HG02938 (cell line): ENCODE measurements at regions not wholly inside any gene's neighbourhood (a gene's known extent, or its start where the extent isn't known, plus 50 kb on each side); places are given as distances from the start of the nearest gene placed in this dataset.

Experiments used
- ATAC-seq: cut with Tn5 transposase; IDR thresholded peaks from one replicate; pipeline ENCODE4 v1.9.1; 2021; ENCODE audit warnings: mild to moderate bottlenecking, moderate library complexity; ENCODE audit not compliant: unreplicated experiment

GRCh38 chr2:15803543-15804245, 136.7 kb upstream of the MYCN start:
- ATAC-seq: no peak

GRCh38 chr2:15804246-15804619, 136.1 kb upstream of the MYCN start:
- ATAC-seq: no peak

- no peak for ATAC-seq
Measured at GRCh38 chr2:15804691-15805090, 135.7 kb upstream of the MYCN start.

GRCh38 chr2:15805206-15805605, 135.1 kb upstream of the MYCN start:
- no peak for ATAC-seq

GRCh38 chr2:15805772-15806171, 134.6 kb upstream of the MYCN start:
- ATAC-seq: no peak

- ATAC-seq: no peak
Measured at GRCh38 chr2:15806801-15807417, 133.4 kb upstream of the MYCN start.

- ATAC-seq: no peak
Measured at GRCh38 chr2:15807418-15808203, 132.7 kb upstream of the MYCN start.

GRCh38 chr2:15808204-15808910, 132.0 kb upstream of the MYCN start:
- no peak for ATAC-seq

GRCh38 chr2:15808944-15809343, 131.4 kb upstream of the MYCN start:
- ATAC-seq: no peak

GRCh38 chr2:15809404-15809803, 130.9 kb upstream of the MYCN start:
- ATAC-seq: no peak

GRCh38 chr2:15810477-15811150, 129.7 kb upstream of the MYCN start:
- ATAC-seq: no peak

- no peak for ATAC-seq
Measured at GRCh38 chr2:15811367-15811766, 129.0 kb upstream of the MYCN start.

GRCh38 chr2:15812187-15812780, 128.1 kb upstream of the MYCN start:
- no peak for ATAC-seq

GRCh38 chr2:15813481-15814266, 126.7 kb upstream of the MYCN start:
- no peak for ATAC-seq

GRCh38 chr2:15814403-15814802, 125.9 kb upstream of the MYCN start:
- ATAC-seq: no peak

- ATAC-seq: no peak
Measured at GRCh38 chr2:15814946-15815345, 125.4 kb upstream of the MYCN start.

GRCh38 chr2:15816226-15816625, 124.1 kb upstream of the MYCN start:
- no peak for ATAC-seq

GRCh38 chr2:15816674-15817406, 123.5 kb upstream of the MYCN start:
- ATAC-seq: no peak

- ATAC-seq: no peak
Measured at GRCh38 chr2:15817748-15818147, 122.6 kb upstream of the MYCN start.
